Suprapubic skin (tissue), 3 donors: ENCODE measurements at regions not wholly inside any gene's neighbourhood (a gene's known extent, or its start where the extent isn't known, plus 50 kb on each side); places are given as distances from the start of the nearest gene placed in this dataset.

Experiments used
- CTCF ChIP-seq, 2 donors: fragments of 200-600 bp in 1 of 2; fragments of 450-650 bp in 1 of 2; sonication (generic) in 1 of 2; IDR thresholded peaks; one replicate each; pipeline ENCODE4 v1.5.1; 2016 to 2019; ENCODE audit warnings: antibody characterized with exemption in 2 of 2, mild to moderate bottlenecking in 1 of 2, moderate library complexity in 1 of 2
- EP300 ChIP-seq: sonication (generic); formaldehyde crosslinking; IDR thresholded peaks from one replicate; pipeline ENCODE4 v1.6.1; 2017; ENCODE audit warnings: antibody characterized with exemption
- POLR2A ChIP-seq, 2 donors: fragments of 450-650 bp; IDR thresholded peaks; one replicate each; pipeline ENCODE4 v1.6.1; 2017; ENCODE audit warnings: antibody characterized with exemption in 2 of 2, mild to moderate bottlenecking in 2 of 2, moderate library complexity in 2 of 2

- TF ChIP-seq CTCF (IDR thresholded peaks at IDR 0.05) (no peak), EP300 (no peak), POLR2A (IDR thresholded peaks at IDR 0.05) (no peak)
These were observed 970.3 kb downstream of the CNTNAP5 start for GRCh38 chr2:124995185-124995912.
